Left forelimb (tissue), 1 donor: ENCODE measurements at regions not wholly inside any gene's neighbourhood (a gene's known extent, or its start where the extent isn't known, plus 50 kb on each side); places are given as distances from the start of the nearest gene placed in this dataset.
"Not testable (repeated sequence)": the region's sequence is repeated elsewhere in the genome, so short reads cannot be mapped to it uniquely, and the experiment has no call there.

Experiments
- DNase-seq: peaks from one replicate; pipeline ENCODE4 v3.0.0-alpha.2; 2018; ENCODE audit warnings: low spot score

GRCh38 chr12:116327992-116328391, 50.5 kb upstream of the MED13L start:
- DNase-seq: not testable (repeated sequence)

- DNase-seq: no peak
These were observed 54.4 kb upstream of the MED13L start for GRCh38 chr12:116331876-116332275.

- no peak for DNase-seq
These were observed 55.4 kb upstream of the MED13L start for GRCh38 chr12:116332705-116333380.

GRCh38 chr12:116333402-116333801, 55.9 kb upstream of the MED13L start:
- DNase-seq: no peak

- DNase-seq: no peak
These were observed 59.1 kb upstream of the MED13L start for GRCh38 chr12:116336542-116337065.

GRCh38 chr12:116337312-116337711, 59.8 kb upstream of the MED13L start:
- no peak for DNase-seq

GRCh38 chr12:116338064-116338846, 60.8 kb upstream of the MED13L start:
- no peak for DNase-seq

GRCh38 chr12:116339062-116339461, 61.6 kb upstream of the MED13L start:
- no peak for DNase-seq

GRCh38 chr12:116339800-116340371, 62.4 kb upstream of the MED13L start:
- no peak for DNase-seq

GRCh38 chr12:116343331-116343884, 65.9 kb upstream of the MED13L start:
- no peak for DNase-seq

- no peak for DNase-seq
These were observed 68.7 kb upstream of the MED13L start for GRCh38 chr12:116346222-116346621.

GRCh38 chr12:116346741-116347140, 69.2 kb upstream of the MED13L start:
- DNase-seq: no peak

GRCh38 chr12:116347265-116347664, 69.8 kb upstream of the MED13L start:
- DNase-seq: no peak

- no peak for DNase-seq
These were observed 74.9 kb upstream of the MED13L start for GRCh38 chr12:116352315-116352835.

GRCh38 chr12:116353958-116354357, 76.5 kb upstream of the MED13L start:
- no peak for DNase-seq

GRCh38 chr12:116354534-116354933, 77.0 kb upstream of the MED13L start:
- no peak for DNase-seq

- no peak for DNase-seq
These were observed 77.7 kb upstream of the MED13L start for GRCh38 chr12:116354950-116355783.

- no peak for DNase-seq
These were observed 81.0 kb upstream of the MED13L start for GRCh38 chr12:116358536-116358892.

GRCh38 chr12:116358893-116359761, 81.6 kb upstream of the MED13L start:
- peak; percentile 93 for DNase-seq

GRCh38 chr12:116360579-116361413, 83.3 kb upstream of the MED13L start:
- no peak for DNase-seq
